ENCODE measurements at regions not wholly inside any gene's neighbourhood (a gene's known extent, or its start where the extent isn't known, plus 50 kb on each side); places are given as distances from the start of the nearest gene placed in this dataset.
A peak's percentile ranks its signal among the peaks of the same experiment; 100 is the strongest.
"Not testable (repeated sequence)": the region's sequence is repeated elsewhere in the genome, so short reads cannot be mapped to it uniquely, and the experiment has no call there.

DNA sequence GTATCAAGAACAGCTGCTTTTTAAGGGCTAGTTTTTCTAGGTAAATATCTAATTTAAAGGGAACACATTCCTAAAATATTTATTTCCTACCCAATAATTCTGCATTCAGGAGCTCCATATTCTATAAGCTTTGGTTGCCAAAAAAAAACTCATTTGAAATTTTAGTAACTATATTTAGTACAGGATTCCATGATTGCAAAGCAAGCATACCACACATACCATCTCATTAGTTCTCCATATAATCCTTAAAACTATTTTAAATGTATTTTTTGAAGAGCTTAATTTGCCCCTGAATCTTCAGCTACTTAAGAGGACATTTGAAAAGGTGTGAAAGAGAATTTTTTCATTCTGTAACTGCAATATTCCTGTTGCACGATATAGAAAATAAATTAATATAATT is 877.0 kb downstream of the NR2F1-AS1 start:
- TF ChIP-seq, protein P1, sequence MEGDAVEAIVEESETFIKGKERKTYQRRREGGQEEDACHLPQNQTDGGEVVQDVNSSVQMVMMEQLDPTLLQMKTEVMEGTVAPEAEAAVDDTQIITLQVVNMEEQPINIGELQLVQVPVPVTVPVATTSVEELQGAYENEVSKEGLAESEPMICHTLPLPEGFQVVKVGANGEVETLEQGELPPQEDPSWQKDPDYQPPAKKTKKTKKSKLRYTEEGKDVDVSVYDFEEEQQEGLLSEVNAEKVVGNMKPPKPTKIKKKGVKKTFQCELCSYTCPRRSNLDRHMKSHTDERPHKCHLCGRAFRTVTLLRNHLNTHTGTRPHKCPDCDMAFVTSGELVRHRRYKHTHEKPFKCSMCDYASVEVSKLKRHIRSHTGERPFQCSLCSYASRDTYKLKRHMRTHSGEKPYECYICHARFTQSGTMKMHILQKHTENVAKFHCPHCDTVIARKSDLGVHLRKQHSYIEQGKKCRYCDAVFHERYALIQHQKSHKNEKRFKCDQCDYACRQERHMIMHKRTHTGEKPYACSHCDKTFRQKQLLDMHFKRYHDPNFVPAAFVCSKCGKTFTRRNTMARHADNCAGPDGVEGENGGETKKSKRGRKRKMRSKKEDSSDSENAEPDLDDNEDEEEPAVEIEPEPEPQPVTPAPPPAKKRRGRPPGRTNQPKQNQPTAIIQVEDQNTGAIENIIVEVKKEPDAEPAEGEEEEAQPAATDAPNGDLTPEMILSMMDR (IDR thresholded peaks at IDR 0.05; ENCODE audit: control insufficient read depth, insufficient read depth, low read depth, low read length, missing control alignments): no peak
- no peak for DNase-seq (ENCODE audit: low read depth)

DNA sequence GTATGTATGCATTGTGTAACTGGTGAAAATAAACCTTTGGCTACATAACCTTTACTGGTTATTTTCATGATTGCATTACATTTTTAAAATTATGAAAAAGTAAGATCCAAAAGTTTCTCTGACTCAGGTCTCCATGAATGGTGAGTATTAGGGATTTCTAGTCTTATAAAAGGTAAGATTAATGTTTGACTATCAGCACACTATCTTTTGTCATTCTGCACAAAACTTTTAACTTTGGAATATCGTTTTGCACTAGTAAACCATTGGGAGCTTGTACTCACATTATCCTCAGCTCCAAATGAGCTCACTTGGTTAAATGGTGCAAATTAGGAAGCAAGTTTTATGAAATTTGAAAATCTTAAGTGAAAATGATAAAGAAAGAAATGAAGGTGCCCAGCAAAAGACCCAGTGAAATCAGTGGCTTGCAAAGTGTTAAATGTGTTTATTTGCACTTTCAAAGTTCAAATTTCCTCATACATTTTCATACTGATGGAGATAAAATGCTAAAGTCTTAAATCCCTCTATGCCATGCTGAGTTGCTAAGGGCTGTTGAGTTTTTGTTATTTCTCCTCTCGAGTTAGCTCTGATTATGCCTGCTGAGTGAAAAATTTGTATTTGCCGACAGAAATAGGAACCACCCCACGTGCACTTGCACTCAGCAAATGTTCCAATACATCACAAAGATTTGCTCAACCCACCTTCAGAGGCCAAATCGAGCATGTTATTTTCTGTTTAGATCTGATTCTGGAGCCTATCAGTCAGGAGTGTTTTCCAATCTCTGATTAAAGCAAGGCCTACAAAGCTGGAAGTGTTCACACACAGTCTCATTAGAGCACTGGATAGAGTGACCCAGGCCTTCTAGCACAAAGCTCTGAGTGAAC is 885.7 kb downstream of the NR2F1-AS1 start:
- TF ChIP-seq, protein P1 (IDR thresholded peaks at IDR 0.05; ENCODE audit: control insufficient read depth, insufficient read depth, low read depth, low read length, missing control alignments): no peak
- no peak for DNase-seq (ENCODE audit: low read depth)
- H3K4me3 ChIP-seq (ENCODE audit: control insufficient read depth, low read depth, low read length): no peak overlapping the region

More for the DNA sequence above, 877.0 kb downstream of the NR2F1-AS1 start:
- no peak overlapping the region for H3K4me3 ChIP-seq (ENCODE audit: control insufficient read depth, low read depth, low read length)

DNA sequence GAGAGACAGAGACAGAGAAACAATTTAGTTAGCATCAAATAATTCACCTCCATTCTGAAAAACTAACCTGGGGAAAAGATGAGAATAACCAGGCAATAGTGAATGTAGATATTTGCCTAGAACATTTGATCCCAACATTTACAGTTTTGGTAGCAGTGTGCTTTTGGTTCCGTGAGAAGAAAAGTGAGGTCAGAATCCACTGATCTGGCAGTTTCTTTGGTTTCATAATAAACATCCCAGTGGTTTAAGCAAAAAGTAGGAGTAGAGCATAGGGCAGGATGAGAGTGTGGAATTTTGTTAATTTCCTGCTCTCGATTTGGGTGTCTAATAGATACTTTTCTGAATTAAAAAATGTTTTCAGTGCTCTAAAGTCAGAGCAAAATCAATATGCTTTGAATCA is 887.0 kb downstream of the NR2F1-AS1 start:
- TF ChIP-seq, protein P1 (IDR thresholded peaks at IDR 0.05; ENCODE audit: control insufficient read depth, insufficient read depth, low read depth, low read length, missing control alignments): no peak
- no peak overlapping the region for H3K4me3 ChIP-seq (ENCODE audit: control insufficient read depth, low read depth, low read length)
- no peak for DNase-seq (ENCODE audit: low read depth)

DNA sequence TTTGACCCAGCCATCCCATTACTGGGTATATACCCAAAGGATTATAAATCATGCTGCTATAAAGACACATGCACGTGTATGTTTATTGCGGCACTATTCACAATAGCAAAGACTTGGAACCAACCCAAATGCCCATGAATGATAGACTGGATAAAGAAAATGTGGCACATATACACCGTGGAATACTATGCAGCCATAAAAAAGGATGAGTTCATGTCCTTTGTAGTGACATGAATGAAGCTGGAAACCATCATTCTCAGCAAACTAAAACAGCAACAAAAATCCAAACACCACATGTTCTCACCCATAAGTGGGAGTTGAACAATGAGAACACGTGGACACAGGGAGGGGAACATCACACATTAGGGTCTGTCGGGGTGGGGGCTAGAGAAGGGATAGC is 889.1 kb downstream of the NR2F1-AS1 start:
- not testable (repeated sequence) for DNase-seq (ENCODE audit: low read depth); H3K4me3 ChIP-seq (ENCODE audit: control insufficient read depth, low read depth, low read length)

DNA sequence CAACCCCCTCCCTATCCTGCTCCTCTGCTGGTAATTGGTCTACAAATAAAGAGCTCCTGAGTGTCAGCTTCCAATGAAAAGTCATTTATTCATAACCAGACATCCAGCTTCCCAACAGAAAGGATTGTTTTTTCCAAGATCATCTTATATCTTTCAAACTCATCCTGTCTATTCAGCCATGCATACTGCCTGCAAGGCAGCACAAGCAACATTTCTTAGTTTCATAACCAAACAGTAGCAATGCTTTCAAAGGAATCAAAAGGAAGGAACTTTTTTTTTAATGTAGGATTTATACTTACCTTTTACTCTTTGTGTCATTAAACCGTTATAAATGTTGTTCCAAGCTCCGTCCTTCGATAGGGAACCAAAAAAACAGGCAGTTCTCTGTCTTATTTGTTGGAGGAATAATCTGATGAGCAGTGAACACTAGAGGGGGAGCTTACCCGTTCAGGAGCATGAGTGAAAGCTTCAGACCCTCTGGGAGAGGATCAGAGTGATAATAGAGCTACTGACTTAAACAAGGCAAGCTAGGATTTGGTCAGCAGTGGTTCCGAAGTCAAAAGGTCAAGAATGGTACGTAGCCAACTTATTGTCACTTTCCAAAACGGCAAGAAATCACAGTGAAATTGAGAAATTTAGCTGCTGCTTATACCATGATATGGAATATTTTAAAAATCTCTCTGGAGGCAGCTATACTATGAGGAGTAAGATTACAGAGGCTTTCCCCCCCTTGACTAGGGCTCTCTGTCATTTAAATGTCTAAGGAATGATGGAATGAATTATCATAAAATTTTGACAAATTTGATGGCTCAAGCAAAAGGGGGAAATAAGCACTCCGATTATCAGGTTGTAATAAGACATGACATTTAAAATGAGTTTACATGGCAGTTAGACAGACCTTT is 892.9 kb downstream of the NR2F1-AS1 start:
- H3K4me3 ChIP-seq (ENCODE audit: control insufficient read depth, low read depth, low read length): no peak overlapping the region
- DNase-seq (ENCODE audit: low read depth): peak; percentile 55
- TF ChIP-seq, protein P1 (IDR thresholded peaks at IDR 0.05; ENCODE audit: control insufficient read depth, insufficient read depth, low read depth, low read length, missing control alignments): peak; percentile 66

DNA sequence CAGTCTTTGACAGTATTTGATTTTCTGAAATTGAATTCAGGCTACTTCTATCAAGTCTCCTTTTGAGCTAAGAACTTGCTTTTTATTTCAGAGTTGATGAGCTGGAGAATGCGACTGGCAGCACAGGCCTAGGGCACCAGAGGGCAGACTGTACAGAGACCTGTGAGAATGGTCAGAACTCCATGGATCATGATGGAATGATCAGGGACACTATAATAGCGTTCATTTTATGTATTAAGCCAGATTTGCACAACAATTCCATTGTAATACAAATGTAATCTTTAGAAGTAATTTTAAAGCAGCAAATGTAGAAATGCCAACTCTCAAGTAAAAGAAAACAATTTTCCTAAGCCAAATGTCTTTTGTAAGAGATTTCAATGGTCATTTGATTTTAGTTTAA is 902.4 kb downstream of the NR2F1-AS1 start:
- DNase-seq (ENCODE audit: low read depth): no peak
- TF ChIP-seq, protein P1 (IDR thresholded peaks at IDR 0.05; ENCODE audit: control insufficient read depth, insufficient read depth, low read depth, low read length, missing control alignments): peak; percentile 30
- H3K4me3 ChIP-seq (ENCODE audit: control insufficient read depth, low read depth, low read length): no peak overlapping the region

Data from AG09309 (cell line).